ENCODE measurements at regions not wholly inside any gene's neighbourhood (a gene's known extent, or its start where the extent isn't known, plus 50 kb on each side); places are given as distances from the start of the nearest gene placed in this dataset.
"Not testable (repeated sequence)": the region's sequence is repeated elsewhere in the genome, so short reads cannot be mapped to it uniquely, and the experiment has no call there.

DNA sequence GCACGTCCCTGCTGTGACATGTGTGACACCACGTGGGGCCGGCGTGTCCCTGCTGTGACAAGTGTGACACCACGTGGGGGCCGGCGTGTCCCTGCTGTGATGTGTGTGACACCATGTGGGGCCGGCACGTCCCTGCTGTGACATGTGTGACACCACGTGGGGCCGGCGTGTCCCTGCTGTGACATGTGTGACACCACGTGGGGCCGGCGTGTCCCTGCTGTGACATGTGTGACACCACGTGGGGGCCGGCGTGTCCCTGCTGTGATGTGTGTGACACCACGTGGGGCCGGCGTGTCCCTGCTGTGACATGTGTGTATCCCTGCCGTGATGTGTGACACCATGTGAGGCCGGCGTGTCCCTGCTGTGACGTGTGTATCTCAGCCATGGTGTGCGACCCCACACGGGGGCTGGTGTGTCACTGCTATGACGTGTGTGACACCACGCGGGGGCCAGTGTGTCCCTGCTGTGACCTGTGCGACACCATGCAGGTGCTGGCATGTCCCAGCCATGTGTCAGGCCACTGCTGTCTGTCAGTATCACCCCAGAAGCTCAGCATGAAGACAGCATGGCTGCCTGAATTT, 401.7 kb downstream of the SMOC2 start:
- DNase-seq: not testable (repeated sequence)

DNA sequence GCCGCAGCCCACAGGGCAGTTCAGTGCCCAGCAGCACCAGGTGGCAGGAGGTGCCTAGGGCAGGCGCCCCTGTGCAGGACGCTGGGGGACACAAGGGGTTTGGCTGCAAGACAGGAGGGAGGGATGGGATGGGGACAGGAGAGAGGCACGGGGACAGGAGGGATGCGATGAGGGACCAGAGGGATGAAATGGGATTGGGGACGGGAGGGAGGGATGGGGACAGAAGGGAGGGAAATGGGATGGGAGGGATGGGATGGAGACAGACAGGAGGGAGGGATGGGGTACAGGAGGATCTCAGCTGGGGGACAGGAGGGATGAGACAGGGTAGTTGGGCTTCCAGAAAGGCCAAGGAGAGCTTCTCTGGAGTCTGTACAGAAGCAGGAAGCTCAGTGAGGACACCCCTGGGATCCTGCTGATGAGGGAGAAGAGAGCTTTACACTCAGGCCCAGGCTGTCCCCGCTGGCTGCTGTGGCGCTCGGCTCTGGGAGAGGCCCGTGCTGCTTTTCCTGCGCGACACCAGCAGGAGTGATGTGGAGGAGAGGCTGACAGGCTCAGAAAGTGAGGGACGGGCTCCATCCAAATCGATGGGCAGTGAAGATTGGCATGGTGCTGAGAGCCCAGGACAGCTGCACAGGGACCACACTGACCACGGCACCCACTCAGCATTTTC, 400.8 kb downstream of the SMOC2 start:
- no peak for DNase-seq

DNA sequence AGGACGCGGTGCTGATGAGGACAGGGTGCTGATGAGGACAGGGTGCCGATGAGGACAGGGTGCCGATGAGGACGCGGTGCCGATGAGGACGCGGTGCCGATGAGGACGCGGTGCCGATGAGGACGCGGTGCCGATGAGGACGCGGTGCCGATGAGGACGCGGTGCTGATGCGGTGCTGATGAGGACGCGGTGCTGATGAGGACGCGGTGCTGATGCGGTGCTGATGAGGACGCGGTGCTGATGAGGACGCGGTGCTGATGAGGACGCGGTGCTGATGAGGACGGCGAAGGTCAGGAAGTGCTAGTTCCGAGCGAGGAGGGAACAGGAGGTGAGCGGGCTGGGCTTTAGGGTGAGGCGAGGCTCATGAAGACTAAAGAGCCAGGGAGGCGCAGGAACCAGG, 399.9 kb downstream of the SMOC2 start:
- not testable (repeated sequence) for DNase-seq

- DNase-seq: not testable (repeated sequence)
These were observed 399.3 kb downstream of the SMOC2 start for GRCh38 chr6:168840299-168840698.

DNA sequence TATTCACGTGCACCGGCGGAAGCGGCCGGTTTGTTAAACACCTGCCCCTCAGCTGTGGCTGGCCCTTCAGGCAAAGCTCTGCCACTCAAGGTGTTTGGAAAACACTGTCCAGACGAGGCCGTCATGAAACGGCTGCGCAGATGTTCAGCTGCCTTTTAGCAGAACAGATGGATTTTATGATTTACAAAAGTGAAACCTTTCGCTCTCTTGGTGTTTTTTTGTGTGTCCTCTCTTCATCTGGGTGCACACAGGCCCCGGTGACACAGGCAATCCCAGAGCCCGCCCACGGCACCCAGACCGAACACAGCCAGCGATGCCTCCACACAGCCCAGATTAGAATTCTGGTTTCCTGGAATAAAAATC, 397.0 kb downstream of the SMOC2 start:
- DNase-seq: no peak

- no peak for DNase-seq
These were observed 396.5 kb downstream of the SMOC2 start for GRCh38 chr6:168837254-168838036.

- no peak for DNase-seq
These were observed 395.0 kb downstream of the SMOC2 start for GRCh38 chr6:168835991-168836390.

DNA sequence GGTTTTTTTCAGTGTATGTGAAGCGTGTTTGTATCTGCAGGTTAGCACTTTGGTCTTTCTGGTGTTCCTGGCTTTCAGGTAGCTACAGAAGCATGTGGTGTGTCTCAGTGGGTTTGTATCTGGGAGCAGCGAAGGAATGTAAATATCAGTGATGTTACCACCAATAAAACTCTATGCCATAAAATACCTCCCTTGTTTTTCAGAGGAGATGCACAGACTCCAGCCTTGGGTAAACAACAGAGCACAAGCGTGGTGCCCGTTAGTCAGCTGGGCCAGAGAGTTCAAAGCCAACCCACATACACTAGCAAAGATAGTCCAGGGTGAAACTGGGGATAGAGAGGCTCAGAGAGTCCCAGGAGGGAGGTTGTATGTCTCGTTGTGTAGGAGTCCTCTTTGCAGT, 393.8 kb downstream of the SMOC2 start:
- no peak for DNase-seq

GRCh38 chr6:168834042-168834587, 393.1 kb downstream of the SMOC2 start:
- no peak for DNase-seq

GRCh38 chr6:168828800-168829199, 387.8 kb downstream of the SMOC2 start:
- DNase-seq: no peak

- no peak for DNase-seq
These were observed 387.1 kb downstream of the SMOC2 start for GRCh38 chr6:168828035-168828434.

GRCh38 chr6:168827586-168827871, 386.5 kb downstream of the SMOC2 start:
- no peak for DNase-seq

GRCh38 chr6:168826726-168827585, 386.0 kb downstream of the SMOC2 start:
- DNase-seq: no peak

- DNase-seq: no peak
These were observed 385.1 kb downstream of the SMOC2 start for GRCh38 chr6:168826078-168826390.

DNA sequence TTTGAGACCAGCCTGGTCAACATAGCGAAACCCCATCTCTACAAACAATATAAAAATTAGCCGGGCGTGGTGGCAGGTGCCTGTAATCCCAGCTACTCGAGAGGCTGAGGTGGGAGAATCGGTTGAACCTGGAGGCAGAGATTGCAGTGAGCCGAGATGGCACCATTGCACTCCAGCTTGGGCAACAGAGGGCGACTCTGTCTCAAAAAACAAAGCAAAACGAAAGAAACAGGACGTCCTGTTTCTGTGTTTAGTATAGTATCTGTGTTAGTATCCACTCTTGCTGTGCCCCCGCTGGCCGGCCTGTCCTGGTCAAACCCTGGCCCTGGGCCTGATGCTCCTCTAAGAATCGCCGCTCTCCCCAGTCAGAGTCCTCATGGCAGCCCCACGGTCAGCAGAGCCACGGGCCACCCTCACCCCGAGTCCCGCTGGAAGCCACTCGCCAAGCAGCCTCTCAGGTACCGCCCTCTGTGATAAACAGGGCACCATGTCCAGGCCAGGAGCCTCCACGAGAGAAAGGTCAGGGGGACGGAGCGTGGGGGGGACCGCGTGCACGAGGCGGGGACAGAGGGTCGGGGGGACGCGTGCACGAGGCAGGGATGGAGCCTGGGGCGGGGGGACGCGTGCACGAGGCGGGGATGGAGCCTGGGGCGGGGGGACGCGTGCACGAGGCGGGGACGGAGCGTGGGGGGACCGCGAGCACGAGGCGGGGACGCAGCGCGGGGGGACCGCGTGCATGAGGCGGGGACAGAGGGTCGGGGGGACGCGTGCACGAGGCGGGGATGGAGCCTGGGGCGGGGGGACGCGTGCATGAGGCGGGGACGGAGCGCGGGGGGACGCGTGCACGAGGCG, 384.5 kb downstream of the SMOC2 start:
- no peak for DNase-seq

DNA sequence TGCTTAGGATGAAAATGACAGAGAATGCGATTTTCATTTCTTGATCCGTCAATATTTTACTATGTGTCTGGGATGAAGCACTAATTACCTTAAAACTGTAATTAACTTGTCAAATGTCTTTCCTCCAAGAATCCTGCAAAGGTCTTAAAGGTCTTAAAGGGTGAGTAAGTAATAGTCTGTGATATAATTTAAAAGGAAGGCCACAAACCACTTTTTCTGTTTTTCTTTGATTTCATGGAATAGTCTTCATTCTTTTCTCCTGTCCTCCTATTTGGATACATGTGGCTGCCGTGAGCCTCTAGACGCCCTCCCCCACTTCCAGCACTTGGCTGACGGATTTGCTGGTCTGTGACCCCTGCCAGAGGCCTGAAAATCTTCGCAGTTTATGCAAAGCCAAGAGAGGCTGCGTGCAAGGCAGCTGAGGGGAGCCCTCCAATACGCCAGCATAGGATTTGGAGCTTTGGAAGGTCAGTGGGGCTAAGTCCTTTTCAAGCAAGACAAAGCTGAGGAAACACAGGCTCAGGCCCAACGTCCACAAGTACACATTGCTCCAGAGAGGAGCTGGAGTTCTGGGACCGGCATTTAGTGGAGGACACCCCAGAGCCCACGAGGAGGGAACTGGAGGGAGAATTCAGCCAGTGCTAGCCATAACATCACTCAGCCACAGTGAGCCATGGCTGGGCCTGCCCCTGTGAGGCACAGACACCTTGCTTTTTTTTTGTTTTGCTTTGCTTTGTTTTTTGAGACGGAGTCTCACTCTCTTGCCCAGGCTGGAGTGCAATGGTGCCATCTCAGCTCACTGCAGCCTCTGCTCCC, 382.6 kb downstream of the SMOC2 start:
- DNase-seq: peak; percentile 63

- no peak for DNase-seq
These were observed 381.4 kb downstream of the SMOC2 start for GRCh38 chr6:168822376-168822775.

DNA sequence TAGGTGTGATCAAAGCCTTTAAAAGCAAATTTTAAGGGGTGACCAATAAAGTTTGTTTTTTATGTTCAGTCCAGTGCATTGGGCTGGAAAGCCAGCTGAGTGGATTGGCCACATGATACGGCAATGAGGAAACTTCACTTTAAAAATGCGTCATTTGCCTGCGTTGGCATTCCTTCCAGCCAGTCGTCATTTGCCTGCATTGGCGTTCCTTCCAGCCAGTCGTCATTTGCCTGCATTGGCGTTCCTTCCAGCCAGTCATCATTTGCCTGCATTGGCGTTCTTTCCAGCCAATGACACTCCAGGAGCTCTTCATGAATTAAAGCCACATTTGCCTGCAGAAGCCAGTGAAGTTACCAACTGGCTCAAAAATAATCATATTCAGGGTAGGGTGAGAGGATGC, 378.6 kb downstream of the SMOC2 start:
- no peak for DNase-seq

DNA sequence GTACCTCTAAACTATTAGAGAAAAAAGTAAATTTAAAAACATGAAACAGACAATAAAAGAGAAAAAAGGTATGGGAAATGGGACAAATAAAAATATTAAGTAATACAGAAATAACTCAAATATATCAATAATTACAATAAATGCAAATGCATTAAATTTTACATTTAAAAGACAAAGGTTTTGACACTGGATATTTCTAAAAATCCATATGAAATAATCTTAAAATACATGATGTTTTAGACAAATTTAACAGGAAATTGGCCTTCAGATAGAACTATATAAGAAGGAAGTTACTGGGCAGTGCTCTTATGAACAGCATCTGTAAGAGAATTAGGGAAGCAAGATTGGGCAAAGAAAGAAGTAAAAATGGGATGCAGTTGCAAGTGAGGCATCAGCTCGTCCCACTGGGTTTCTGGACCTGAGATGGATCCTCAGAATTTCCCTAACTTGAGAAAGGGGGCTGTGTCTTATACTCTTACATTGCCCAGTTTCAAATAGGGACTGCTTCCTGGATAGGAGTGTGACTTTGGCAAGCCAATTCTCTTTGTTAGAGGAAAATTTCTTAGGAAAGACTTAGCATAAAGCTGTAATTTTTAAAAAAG, 376.7 kb downstream of the SMOC2 start:
- no peak for DNase-seq

DNA sequence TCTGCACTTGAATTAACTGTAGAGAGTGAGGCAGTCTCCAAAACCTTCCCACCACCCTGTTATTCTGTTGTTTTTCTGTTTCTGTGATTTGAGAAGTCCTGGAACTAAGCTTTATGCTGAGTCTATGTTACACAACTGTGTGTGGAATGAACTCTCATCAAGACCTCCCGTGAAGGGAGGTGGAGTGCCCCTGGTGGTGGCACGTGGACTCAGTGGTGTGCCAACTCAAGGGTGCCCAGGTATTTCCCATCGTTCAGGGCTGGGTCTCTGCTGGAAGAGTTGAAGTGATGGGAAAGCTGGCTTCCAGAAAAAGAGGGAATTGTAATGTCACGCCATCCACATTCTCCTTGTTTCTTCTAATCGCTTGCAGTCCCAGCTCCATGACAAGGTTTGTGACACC, 374.2 kb downstream of the SMOC2 start:
- DNase-seq: no peak

GRCh38 chr6:168808232-168808631, 367.2 kb downstream of the SMOC2 start:
- DNase-seq: no peak

Measured in femur (tissue), 1 donor.